Femur (tissue), 1 donor: ENCODE measurements at regions not wholly inside any gene's neighbourhood (a gene's known extent, or its start where the extent isn't known, plus 50 kb on each side); places are given as distances from the start of the nearest gene placed in this dataset.

Experiments
- DNase-seq: peaks from one replicate; pipeline ENCODE4 v3.0.0-alpha.2; 2017

DNA sequence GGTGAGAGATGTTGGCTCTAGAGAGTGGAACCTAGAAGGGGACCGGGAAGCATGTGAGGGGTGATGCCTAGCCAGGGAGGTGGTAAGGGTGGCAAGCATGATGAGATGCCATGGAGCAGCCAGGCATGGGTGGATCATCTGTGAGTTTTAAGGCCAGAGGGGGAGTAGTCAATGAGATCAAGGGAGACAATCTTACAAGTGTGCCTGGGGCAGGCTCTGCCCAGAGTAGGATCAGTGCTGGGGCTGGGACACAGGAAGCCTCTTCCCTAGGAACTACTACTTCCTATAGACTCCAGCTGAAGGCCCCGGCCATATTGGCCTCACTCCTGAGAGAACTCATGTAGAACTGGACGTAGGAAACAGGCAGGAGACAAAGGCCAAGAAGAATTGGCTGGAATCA lies 192.4 kb upstream of the CSF3R start:
- no peak for DNase-seq

DNA sequence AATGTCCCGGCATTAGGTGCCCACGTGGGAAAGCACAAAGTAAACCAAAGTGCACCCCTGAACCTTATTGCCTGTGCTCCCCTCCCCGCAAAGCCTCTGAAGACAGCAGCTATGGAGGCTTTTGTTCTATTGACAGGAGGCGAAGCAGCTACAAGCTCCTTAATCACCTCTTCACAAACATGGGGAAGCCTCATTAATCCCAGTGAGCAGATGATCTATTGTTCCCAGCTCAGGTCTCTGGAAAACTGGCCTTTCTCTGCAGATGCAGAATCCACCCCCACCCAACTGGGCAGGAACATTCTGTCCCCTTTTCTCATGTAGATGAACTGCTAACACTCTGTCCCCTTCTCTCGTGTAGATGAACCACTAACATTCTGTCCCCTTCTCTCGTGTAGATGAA lies 190.5 kb upstream of the CSF3R start:
- DNase-seq = no peak

DNA sequence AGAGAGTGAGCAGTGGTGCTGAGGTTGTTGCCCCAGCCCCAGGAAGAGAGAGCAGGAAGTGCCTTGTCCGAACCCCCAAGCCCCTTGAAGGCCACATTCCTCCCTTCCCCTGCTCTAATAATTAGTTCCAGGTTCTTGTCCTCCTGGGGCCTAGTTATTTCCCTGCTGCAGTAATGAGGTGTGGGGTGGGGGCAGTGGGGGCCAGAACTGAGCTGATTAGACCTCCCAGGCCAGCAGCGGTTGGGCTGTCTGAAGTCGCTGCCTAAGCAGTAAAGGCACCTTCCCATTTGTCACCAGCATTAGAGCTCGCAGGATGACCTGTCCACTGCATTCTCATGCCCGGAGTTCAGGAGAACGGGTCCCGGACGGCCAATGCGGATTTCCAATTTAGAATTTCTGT lies 186.5 kb upstream of the CSF3R start:
- DNase-seq = no peak

DNA sequence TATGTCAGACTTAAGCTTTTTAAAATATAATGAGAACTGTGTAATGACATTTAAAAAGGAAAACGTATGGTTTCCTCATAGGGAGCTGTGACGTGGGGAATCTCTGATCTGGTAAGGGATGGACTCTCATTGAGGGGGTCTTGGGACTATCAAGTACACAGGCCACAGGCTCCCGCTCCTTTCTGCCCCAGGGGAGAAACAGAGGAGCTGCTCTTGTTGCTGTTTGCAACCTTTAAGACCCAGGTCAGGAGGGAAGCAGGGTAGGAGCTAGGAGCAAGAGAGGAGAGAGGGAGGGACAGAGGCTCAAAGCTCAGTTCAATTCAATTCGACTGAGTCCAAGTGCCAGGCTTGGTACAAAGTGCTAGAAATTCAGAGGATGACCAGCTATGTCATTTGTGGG lies 185.1 kb upstream of the CSF3R start:
- DNase-seq = no peak

DNA sequence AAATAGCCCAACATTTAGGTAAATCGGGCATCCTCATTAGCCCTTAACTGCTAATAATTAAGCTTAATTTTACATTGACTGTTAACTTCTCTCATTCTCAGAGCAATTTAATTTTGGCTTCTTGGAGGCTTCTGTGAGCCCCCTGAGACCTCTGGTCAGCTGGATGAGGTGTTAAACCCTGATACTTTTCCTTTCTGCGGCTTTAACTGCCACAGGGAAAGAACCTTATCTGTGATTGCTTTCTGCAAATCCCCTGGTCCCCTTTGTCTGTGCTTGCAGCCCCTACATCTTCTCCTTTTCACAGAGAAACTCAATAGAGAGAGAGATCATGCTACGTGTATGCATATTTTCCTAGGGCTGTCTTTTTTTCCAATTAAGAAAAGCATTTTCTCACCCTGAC lies 184.5 kb upstream of the CSF3R start:
- no peak for DNase-seq

DNA sequence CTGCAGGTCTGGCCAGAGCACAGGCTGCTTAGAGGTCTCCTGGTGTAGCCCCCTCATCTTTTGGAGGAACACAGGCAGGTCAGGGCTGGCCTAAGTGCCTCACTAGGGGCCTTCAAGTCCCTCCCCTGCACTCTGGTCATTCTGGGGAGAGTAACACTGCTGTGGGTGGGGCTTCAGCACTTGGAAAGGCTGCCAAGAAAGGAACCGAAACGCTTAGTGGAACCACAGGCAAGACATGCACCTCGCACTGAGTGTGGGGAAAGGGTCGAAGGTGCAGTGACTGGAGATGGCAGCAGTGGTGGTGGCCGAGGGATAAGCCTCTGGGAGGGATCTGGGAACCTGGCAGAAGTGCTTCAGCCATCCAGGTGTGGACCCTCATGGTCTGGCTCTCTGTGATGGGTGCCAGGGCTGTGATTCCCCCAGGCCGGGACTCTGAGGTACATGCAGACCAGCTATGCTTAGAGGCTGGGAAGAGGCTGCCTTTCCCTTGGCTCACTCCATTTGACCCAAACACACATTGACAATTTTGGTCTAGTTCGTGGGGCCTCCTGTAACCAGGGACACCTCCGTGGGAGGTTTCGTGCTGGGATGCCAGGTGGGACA lies 182.9 kb upstream of the CSF3R start:
- no peak for DNase-seq

DNA sequence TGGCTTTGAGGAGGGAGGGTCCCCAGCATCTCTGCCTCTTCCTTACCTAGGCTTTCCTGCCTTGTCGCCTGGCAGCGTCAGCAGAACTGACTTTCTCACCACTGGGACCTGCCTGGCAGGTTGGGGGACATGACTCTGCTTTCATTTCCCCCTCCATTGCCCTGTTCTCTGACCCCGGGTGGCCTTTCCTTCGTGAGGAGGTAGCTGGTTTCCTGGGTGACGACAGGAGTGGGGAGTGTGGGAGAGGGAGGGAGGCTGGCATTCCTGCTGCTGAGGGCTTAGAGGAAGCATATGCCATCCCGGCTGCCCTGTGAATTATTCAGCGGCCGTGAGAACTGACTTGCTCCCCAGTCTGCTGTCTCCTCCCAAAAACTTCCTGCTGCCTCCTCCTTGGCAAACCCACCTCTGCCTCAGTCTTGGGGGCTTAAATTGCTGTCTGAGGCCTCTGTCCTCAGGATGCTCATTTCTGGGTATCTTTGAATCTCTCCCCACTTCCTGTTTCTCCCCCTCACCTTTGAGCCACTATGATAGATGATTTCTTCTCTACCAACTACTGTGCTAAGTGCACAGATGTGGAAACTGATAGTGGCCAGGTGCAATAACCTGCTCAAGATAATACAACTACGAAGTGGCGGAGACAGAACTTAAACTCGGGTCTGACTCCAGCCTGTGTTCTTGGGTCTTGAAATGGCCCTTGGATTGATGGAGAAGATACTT lies 182.0 kb upstream of the CSF3R start:
- DNase-seq = no peak

DNA sequence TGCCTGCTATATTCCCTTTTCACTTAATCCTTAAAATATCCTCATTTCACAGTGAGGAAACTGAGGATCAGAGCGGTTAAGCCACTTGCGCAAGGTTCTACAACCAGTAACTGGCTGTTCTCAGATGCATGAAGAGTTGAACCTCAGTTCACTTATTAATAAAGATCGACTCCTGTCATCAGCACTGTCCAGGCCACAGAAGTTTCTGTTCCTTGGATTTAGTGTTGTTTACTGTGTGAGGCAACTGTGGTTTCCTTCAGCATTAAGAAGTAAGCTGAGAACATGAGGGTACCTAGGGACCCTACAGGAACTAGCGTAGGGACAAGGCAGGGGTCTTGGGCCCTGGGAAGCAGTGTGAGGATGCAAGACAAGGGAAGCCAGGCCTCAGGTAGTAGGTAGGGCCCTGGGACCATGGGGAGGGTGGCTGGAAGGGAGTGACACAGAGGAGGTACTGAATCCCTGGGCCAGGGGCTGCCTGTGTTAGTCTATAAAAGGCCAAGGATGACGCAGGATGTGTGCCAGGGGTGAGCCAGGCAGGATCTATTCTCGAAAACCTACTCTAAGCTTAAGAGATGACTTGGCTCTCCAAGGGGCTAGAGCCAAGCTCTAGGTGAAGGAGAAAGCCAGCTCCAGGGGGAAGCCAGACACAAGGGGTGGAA lies 181.2 kb upstream of the CSF3R start:
- no peak for DNase-seq

DNA sequence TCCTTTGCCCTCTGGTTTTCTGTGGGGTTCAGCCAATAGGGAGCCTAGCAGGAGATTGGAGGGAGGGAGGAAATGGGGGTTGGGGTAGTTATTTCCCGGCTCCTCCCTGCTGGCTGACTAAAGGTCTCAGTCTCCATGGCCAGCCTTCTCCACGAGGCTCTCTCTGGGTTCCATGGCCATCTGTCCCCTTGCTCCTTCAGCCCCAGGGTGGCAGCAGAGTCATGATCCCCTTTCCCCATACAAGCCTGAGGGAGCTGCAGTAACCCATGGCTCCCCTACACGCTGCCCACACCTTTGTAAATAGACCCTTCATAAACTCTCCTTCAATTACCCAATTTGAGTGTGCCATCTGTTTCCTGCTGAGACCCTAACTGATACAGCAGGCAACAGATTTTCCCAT lies 176.1 kb upstream of the CSF3R start:
- DNase-seq = no peak

DNA sequence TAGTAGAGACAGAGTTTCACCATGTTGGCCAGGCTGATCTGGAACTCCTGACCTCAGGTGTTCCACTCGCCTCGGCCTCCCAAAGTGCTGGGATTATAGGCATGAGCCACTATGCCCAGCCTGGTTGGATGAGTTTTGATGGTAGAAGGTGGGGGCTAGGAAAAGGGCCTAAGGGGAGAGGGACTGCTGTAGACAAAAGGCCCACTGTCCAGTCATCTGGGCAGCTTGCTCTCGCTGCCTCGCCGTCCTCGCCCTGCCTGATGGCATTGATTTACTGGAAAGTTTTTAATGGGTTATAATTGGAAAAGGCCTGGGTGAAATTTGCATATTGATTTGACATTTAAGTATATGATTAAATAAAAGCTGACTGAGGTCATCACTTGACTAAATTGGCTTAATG lies 175.1 kb upstream of the CSF3R start:
- no peak for DNase-seq

DNA sequence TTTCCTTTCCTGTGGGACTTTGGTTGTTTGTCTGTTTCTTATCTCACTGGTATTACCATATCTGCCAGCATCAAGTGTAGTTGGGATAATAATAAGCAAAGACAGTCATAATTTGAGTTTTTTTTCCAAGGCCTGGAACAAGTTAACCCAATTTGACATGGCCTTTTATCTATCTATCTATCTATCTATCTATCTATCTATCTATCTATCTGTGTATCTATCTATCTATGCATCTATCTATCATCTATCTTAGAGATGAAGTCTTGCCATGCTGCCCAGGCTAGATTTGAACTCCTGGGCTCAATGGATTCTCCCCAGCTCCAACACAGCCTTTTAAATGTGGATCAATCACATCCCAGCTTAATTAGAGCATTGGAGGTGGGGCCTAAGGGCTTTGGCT lies 174.1 kb upstream of the CSF3R start:
- DNase-seq = no peak

DNA sequence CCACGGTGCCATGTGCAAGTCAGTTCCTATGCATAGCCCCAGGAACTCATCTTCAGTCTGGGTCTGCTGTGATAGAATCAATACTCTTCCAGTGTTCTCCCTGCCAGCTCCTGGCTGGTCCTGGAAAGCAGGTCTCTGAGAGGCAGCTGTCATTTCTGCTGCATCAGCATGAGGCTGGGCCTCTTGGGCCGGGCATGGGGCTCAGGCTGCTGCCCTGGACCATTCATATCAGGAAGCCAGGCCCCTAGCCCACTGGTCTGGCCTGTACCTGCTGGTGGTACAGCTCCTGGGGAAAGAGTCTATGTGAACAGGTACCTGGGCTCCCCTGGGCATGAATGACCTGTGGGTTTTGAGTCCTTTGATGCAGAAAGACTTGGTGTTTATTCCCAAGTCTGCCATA lies 173.6 kb upstream of the CSF3R start:
- no peak for DNase-seq

DNA sequence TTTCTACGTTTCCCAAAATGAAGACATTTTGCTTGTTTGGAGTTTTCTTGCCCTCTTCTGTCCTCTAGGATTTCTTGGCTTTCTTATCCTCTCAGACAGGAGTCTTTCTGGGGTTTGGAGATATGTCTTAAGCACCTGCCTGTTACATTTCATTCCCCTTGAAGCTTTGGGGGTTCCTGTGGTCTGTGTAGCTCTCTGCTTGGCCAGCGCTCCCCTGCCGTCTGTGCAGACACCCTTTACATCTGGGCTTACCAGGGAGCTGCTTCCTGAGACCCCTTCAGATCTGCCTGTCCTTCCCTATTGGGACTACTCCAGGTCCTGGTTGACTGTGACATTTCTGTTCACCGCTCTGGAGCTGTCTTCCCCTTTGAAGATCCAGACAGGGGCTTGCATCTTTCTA lies 171.9 kb upstream of the CSF3R start:
- no peak for DNase-seq

DNA sequence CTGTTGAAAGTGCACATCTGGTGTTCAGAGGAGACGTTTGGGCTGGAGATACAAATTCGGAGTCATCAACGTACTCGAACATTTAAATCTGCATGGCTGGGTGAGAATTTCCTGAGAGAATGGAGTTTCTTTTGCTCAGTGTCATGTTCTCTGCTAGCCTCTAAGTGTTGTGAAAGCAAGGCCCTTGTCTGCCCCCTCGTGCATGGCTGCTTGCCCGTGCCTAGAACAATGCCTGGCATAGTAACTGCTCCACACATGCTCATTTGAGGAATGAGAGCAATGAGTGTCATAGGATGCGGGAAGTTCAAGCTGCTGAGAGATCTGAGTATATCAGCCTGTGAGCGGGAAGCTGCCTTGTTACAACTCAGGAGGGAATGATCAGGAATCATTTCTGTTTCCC lies 171.1 kb upstream of the CSF3R start:
- peak; percentile 30 for DNase-seq

DNA sequence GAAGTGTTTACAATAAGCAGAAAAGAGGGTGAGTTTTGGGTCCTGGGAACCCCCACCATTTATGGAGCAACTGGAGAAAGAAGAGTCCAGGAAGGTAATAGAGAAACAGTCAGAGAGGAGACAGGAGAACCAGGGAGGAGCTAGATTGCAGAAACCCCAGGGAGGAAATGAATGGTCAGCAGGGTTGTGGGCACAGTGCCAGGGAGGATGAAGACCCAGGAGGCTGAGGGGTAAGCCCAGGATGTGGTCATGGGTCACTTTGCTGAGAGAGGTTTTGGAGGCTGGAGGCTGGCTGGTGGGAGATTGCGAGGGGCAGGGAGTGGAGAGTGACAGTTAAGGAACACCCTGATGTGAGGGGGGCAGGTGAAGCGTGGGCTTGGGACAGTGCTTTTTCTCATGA lies 169.9 kb upstream of the CSF3R start:
- DNase-seq = no peak

DNA sequence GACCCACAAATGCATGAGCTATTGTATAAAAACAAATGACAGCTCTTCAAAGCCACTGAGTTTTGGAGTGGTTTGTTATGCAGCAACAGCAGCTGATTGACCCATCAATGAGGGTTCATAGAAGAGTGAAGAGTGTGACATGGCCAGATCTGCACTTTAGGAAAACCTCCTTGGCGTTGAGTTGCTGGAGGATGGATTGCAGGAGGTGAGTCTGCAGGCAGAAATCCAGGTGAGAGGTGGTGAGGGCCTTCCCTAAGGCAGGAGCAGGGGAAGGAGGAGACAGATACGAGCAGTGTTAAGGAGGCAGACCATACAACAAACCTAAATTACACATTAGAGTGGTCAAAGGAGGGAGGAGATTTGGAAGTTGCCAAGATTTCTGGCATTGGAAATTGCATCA lies 169.3 kb upstream of the CSF3R start:
- no peak for DNase-seq

DNA sequence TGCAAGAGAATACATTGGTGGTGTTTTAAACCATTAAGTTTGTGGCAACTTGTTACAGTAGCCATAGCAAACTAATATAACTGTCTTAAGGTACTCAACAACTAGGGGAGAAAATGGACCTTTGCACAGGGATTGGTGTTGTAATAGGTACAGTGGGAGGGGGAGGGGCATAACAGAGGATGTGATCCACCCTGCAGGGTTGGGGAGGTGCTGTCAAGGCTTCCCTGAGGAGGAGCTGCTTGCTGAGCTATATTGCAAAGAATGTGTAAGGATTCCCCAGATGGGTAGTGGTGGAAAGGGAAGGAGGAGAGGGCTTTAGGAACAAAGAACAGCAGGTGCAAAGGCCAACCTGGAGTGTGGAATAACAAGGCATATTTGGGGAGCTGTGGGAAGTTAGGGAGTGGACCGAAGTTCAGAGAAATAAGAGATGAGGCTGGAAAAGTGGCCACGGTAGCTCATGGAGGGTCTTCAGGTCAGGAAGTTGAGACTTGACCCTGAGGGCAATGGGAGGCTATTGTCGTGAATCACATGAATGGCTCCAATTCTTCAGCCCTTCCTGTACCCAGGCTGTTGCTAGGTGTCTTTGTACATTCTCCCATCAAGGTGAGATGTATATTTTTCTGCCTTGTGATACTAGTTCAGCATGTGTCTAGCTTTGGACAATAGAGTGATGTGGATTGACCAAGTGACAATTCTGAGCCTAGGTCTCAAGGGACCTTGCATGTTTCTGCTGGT lies 168.6 kb upstream of the CSF3R start:
- no peak for DNase-seq

DNA sequence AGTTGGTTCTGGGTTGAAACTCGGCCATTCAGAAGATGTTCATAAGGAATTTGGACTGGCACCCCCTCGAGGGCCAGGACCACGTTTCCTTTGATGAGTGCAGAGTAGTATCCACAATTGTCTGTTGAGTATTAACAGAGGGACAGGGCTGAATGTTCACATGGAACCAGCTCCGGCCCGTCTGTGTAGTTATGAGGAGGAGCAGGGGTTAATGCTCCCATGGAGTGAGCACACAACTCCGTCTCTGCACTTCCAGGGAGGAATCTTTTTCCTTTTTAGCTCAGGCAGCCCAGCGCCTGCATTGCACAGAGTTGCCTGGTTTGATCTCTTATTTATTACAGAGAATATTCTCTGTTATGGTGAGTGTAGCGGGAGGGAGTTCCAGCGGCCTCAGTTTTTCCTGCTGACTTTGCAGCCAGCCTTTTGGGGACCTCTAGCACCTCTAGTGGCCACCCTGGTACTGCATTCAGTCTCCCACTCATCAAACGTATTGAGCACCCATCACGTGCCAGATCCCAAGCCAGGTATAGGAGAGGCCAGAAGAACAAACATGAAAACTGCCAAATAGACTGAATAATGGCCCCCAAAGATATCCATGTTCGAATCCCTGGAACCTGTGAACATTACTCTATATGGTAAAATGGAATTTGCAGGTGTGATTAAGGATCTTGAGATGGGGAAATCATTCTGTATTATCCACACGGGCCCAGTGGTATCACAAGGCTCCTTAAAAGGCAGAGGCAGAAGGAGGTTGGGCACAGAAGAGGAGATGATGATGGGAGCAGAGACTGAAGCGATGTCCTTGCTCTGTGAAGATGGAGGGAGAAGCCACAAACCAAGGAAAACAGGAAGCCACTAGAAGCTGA lies 167.7 kb upstream of the CSF3R start:
- DNase-seq = peak; percentile 44

DNA sequence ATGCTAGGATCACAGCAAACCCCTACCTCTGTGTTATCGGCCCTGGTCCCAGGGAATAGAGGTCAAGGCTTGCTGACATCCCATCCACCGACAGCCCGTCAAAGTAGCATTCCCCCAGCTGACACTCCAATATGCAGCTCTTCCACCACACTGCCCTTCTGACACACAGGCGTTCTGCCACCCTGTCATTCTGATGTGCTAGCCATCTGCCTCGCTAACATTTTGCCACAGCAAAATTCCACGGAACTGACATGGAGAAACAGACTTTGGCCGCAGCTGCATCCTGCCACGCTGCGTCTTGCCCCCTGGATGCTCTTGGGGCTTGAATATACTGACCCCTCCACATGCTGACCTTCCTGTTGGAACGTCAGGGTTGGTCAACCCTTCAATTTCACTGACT lies 163.2 kb upstream of the CSF3R start:
- DNase-seq = no peak

DNA sequence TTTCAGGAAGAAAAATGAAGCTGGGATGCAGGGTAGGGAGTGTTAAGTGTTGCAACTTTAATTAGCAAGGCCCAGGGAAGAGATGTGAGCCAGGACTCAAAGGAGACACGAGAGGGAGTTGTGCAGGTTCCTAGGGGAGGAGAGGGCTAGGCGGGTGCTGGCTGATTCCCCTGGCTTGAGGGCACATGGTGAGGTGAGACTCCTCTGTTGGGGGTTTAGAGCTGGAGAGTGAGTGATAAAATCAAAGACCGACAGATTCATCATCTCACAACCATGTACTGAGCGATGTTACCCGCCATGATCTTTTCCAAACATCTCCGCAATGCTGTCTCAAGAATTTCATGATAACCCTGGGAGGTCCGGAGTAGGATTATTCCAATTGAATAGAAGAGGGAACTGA lies 161.8 kb upstream of the CSF3R start:
- DNase-seq = no peak

DNA sequence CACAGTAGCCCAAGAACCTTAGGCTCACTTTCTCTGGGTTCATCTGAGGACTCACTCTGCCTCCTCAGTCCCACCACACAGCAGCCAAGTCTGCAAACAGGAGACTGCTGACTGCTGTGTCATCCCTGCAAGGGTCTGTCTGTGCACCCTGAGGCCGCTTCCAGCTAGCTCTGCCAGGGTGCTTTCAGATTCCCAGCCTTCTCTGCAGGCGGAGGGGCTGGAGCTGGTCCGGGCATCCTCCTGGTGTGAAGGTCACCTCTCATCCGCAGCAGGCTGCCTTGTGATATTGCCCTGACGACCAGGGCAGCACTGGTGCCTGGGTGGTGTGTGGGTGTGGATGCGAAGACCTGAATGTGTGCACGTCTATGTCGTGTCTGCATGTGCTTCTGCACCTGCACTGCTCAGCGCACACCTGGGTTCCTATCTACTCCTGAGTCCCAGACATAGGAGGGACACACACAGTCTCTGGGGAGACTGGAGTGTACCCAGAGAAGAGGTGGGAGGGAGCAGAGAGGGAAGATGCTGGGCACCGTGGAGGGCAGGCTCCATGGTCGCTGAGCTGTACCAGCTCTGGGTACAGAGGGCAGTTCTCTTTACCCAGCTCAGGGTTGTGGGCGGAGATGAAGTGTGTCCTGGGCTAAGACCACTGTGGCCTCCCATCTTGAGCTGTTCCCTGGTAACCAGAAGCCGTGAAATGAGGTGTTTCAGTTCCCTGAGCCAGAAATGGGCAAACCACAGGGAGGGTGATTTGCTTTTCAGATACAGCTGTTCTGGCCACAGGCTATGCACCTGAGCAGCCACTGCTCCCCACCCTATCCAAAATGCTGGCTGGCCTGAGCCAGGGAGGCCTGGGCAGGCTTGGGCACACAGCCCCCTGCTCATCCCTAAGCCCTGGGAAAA lies 160.9 kb upstream of the CSF3R start:
- no peak for DNase-seq

DNA sequence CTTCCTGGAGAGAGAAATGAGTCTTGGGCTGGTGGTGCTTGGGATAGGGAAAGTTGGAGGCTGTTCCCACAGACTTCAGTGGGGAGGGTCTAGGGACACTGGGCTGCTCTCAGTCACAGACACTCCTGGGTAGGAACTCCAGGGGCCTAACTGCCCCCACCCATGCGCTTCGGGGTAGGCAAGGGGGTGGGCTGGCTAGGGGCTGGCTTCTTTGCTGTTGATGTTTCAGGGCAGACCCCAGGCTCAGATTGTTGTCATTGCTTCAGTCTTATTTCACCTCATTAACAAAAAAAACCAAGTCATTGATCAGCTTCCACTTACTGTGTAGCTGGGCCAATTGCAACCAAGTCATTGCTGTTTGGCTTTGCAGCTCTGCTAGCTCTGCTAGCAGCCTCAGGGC lies 160.1 kb upstream of the CSF3R start:
- DNase-seq = no peak
